SK-N-SH treated with all-trans-retinoic acid at 6 μM for 48 hours (cell line): ENCODE measurements at regions not wholly inside any gene's neighbourhood (a gene's known extent, or its start where the extent isn't known, plus 50 kb on each side); places are given as distances from the start of the nearest gene placed in this dataset.

Experiments used
- ATAC-seq: fragments of 200-7000 bp; cut with Tn5 transposase; 3 replicates; pipeline ENCODE4 v1.9.1; 2020; ENCODE audit warnings: mild to moderate bottlenecking, moderate library complexity
- ARNTL ChIP-seq: fragments of 450-650 bp; formaldehyde crosslinking; IDR thresholded peaks from 2 replicates; pipeline ENCODE4 v1.5.0; 2020; ENCODE audit warnings: low read depth, mild to moderate bottlenecking, moderate library complexity, borderline replicate concordance
- BACH2 ChIP-seq: fragments of 250-450 bp; sonication (Bioruptor Pico); IDR thresholded peaks from 2 replicates; pipeline ENCODE4 v1.9.0; 2021; ENCODE audit warnings: mild to moderate bottlenecking, borderline replicate concordance
- CREB5 ChIP-seq: fragments of 250-450 bp; sonication (Bioruptor Pico); IDR thresholded peaks from 2 replicates; pipeline ENCODE4 v1.5.1; 2020; ENCODE audit warnings: low read depth, mild to moderate bottlenecking, moderate library complexity
- CSRNP3 ChIP-seq: fragments of 250-450 bp; sonication (Bioruptor Pico); IDR thresholded peaks from 2 replicates; pipeline ENCODE4 v1.5.1; 2021; ENCODE audit warnings: mild to moderate bottlenecking, moderate library complexity
- ESRRG ChIP-seq: fragments of 250-450 bp; sonication (Bioruptor Pico); IDR thresholded peaks from 2 replicates; pipeline ENCODE4 v1.6.1; 2021; ENCODE audit warnings: mild to moderate bottlenecking
- ISL1 ChIP-seq: fragments of 250-450 bp; sonication (Bioruptor Pico); IDR thresholded peaks from 2 replicates; pipeline ENCODE4 v2.1.2; 2022; ENCODE audit warnings: mild to moderate bottlenecking, moderate library complexity
- OSR1 ChIP-seq: fragments of 250-450 bp; sonication (Bioruptor Pico); IDR thresholded peaks from 2 replicates; pipeline ENCODE4 v1.8.0; 2022; ENCODE audit warnings: moderate library complexity, mild to moderate bottlenecking, inconsistent platforms
- PATZ1 ChIP-seq: fragments of 250-450 bp; sonication (Bioruptor Pico); IDR thresholded peaks from 2 replicates; pipeline ENCODE4 v1.8.0; 2020; ENCODE audit warnings: mild to moderate bottlenecking, moderate library complexity, borderline replicate concordance
- POU6F1 ChIP-seq: fragments of 250-450 bp; sonication (Bioruptor Pico); IDR thresholded peaks from 2 replicates; pipeline ENCODE4 v1.8.0; 2021; ENCODE audit warnings: low read depth, mild to moderate bottlenecking, moderate library complexity, borderline replicate concordance
- PPARA ChIP-seq: fragments of 250-450 bp; sonication (Bioruptor Pico); IDR thresholded peaks from 2 replicates; pipeline ENCODE4 v1.5.0; 2020; ENCODE audit warnings: mild to moderate bottlenecking, borderline replicate concordance
- RARB ChIP-seq: fragments of 250-450 bp; sonication (Bioruptor Pico); IDR thresholded peaks from 2 replicates; pipeline ENCODE4 v1.8.0; 2021; ENCODE audit warnings: mild to moderate bottlenecking, moderate library complexity
- SNAI2 ChIP-seq: fragments of 250-450 bp; sonication (Bioruptor Pico); IDR thresholded peaks from 2 replicates; pipeline ENCODE4 v1.5.0; 2020; ENCODE audit warnings: mild to moderate bottlenecking, moderate library complexity
- TCF4 ChIP-seq: fragments of 250-450 bp; sonication (Bioruptor Pico); IDR thresholded peaks from 2 replicates; pipeline ENCODE4 v1.8.0; 2021; ENCODE audit warnings: mild to moderate bottlenecking, moderate library complexity, borderline replicate concordance
- TOX ChIP-seq: fragments of 250-450 bp; sonication (Bioruptor Pico); IDR thresholded peaks from 2 replicates; pipeline ENCODE4 v1.8.0; 2021; ENCODE audit warnings: mild to moderate bottlenecking, moderate library complexity, borderline replicate concordance
- TSHZ2 ChIP-seq: fragments of 250-450 bp; sonication (Bioruptor Pico); IDR thresholded peaks from 2 replicates; pipeline ENCODE4 v1.5.0; 2020; ENCODE audit warnings: mild to moderate bottlenecking, moderate library complexity
- ZC3H10 ChIP-seq: fragments of 250-450 bp; sonication (Bioruptor Pico); IDR thresholded peaks from 2 replicates; pipeline ENCODE4 v1.5.1; 2021; ENCODE audit warnings: mild to moderate bottlenecking, moderate library complexity
- ZFP3 ChIP-seq: fragments of 250-450 bp; sonication (Bioruptor Pico); IDR thresholded peaks from 2 replicates; pipeline ENCODE4 v1.5.0; 2020; ENCODE audit warnings: mild to moderate bottlenecking, moderate library complexity
- ZNF70 ChIP-seq: fragments of 450-650 bp; formaldehyde crosslinking; IDR thresholded peaks from 2 replicates; pipeline ENCODE4 v1.5.0; 2020; ENCODE audit warnings: mild to moderate bottlenecking, moderate library complexity
- ZNF8 ChIP-seq: fragments of 450-650 bp; formaldehyde crosslinking; IDR thresholded peaks from 2 replicates; pipeline ENCODE4 v1.5.0; 2020; ENCODE audit warnings: mild to moderate bottlenecking, moderate library complexity

GRCh38 chr2:221104361-221104811 is 467.7 kb downstream of the EPHA4 start:
- peak; percentile 65 for ATAC-seq
- TF ChIP-seq ZNF70 (no peak), ARNTL (no peak), ISL1 (CRISPR knock-in tag) (no peak), PPARA (CRISPR knock-in tag) (no peak), TOX (no peak)

GRCh38 chr2:221106241-221106640 is 465.9 kb downstream of the EPHA4 start:
- TF ChIP-seq ZNF70 (no peak), POU6F1 (CRISPR knock-in tag) (no peak), OSR1 (CRISPR knock-in tag) (no peak), CREB5 (CRISPR knock-in tag) (no peak), PATZ1 (no peak), ARNTL (no peak), TOX (no peak), TCF4 (CRISPR knock-in tag) (no peak), ZNF8 (CRISPR knock-in tag) (no peak), BACH2 (no peak), ESRRG (CRISPR knock-in tag) (no peak), PPARA (CRISPR knock-in tag) (no peak), ZC3H10 (CRISPR knock-in tag) (no peak), TSHZ2 (no peak)
- TF ChIP-seq, all 23 proteins: peak for 0
- ATAC-seq, result no peak

GRCh38 chr2:221107424-221107823 is 464.7 kb downstream of the EPHA4 start:
- no peak for ATAC-seq
- TF ChIP-seq ISL1 (CRISPR knock-in tag) (no peak), TCF4 (CRISPR knock-in tag) (no peak), SNAI2 (no peak), ZNF8 (CRISPR knock-in tag) (no peak), PATZ1 (no peak), CREB5 (CRISPR knock-in tag) (no peak), RARB (CRISPR knock-in tag) (no peak), ZFP3 (CRISPR knock-in tag) (no peak)

- ATAC-seq, result no peak
- TF ChIP-seq ESRRG (CRISPR knock-in tag), result no peak
- TF ChIP-seq OSR1 (CRISPR knock-in tag), result no peak
- no peak for TF ChIP-seq CSRNP3 (CRISPR knock-in tag)
- no peak for TF ChIP-seq CREB5 (CRISPR knock-in tag)
- no peak for TF ChIP-seq ARNTL
- no peak for TF ChIP-seq PATZ1
- no peak for TF ChIP-seq TCF4 (CRISPR knock-in tag)
- TF ChIP-seq ZC3H10 (CRISPR knock-in tag), result no peak
- no peak for TF ChIP-seq ZNF8 (CRISPR knock-in tag)
- TF ChIP-seq BACH2, result no peak
These were observed 462.6 kb downstream of the EPHA4 start for GRCh38 chr2:221109552-221109951.
